ENCODE measurements at regions not wholly inside any gene's neighbourhood (a gene's known extent, or its start where the extent isn't known, plus 50 kb on each side); places are given as distances from the start of the nearest gene placed in this dataset.
"Not testable (repeated sequence)": the region's sequence is repeated elsewhere in the genome, so short reads cannot be mapped to it uniquely, and the experiment has no call there.

- DNase-seq (ENCODE audit: low read depth) = no peak
Observed at GRCh38 chr11:112617977-112618826, 343.0 kb upstream of the NCAM1 start.

GRCh38 chr11:112619106-112619505 is 342.1 kb upstream of the NCAM1 start:
- no peak for DNase-seq (ENCODE audit: low read depth)

DNA sequence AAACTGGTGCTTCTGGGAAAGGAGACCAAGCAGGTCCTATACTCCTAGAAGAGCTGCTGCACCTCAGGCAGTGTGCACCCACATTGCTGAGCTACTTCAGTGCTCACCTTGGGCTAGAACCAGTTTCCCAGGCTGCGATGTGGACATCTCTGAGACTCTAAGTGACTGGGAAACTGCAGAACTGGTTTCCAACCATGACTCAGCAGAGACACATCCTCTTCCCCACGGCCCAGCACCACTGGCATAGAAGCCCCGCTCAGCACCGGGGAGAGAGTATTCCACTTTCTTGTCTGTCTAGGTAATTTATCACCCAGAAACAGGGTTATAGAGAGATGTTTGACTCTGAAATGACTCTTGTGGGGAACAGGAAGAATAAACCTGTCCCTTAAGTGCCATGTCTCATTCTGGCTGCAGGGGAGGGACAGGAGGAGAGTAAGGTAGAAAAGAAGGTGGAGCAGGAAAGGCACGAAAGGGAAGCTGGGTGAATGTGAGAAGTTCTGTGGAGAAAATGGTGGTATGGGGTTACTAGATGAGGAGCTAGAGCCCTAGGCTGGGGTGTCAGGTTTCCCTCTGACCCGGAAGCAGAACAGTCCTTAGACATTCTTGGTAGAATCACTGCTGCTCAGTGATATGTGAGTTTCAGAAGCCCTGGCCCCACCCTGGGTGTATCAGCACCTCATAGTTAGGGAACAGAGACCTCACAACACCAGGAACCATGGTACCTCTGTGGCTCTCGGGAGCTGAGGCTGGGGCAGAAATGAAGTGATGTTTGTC is 340.4 kb upstream of the NCAM1 start:
- no peak for DNase-seq (ENCODE audit: low read depth)

DNA sequence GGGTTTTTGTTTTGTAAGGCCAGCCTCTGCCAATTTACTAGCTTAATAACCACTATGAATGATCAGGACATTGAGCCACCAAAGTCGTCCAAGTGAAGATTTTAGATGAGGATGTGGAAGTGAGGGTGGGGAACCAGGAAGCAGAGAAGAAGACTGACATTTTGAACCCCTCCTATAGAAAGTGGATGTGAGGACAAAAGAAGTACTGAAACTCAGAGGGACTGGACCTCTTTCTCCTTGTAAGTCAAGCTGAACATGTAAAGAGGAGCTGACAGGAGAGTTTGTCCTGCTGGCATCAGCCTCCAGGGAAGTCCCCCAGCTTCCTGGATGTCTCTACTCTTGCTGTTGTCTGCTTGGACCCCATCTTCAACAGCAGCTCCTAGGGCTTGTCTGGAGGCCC is 338.2 kb upstream of the NCAM1 start:
- DNase-seq (ENCODE audit: low read depth) = no peak

GRCh38 chr11:112624431-112624830 is 336.8 kb upstream of the NCAM1 start:
- DNase-seq (ENCODE audit: low read depth) = no peak

DNA sequence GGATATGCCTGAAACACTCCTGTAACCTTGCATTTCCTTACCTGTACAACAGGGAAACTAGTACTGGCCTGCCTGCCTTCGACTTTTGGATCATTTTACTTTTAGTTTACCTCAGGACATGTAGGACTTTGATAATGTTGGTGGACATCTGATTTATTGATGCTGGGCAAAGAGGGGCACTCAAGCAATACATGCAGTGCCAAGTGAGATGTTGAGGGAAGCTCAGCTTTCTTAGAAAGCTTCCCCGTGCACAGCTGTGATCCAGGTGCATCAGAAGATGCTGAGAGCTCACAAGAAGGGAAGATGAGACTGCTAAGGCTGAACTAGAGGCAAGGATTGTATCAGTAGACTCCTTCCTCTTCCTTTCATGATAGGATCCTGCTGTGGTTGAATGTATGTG is 336.2 kb upstream of the NCAM1 start:
- DNase-seq (ENCODE audit: low read depth) = not testable (repeated sequence)

DNA sequence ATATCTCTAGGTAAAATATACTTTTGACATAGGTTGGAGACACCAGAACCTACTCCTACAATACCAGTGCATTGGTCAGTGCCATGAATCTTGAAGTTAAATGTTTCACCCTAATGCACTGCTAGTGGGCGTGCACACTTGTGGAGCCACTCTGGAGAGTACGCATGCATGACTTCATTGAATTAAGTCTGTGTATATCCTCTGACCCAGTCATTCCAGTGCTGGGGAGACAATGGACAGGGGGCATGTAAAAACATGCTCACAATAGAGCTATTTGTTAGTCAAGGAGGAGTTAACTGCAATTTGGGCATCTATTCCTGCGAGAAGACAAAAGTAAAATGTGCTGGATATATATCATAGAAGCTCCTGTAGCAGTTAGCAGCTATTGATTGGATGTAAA is 335.4 kb upstream of the NCAM1 start:
- no peak for DNase-seq (ENCODE audit: low read depth)

- DNase-seq (ENCODE audit: low read depth) = no peak
Observed at GRCh38 chr11:112626731-112627130, 334.5 kb upstream of the NCAM1 start.

DNA sequence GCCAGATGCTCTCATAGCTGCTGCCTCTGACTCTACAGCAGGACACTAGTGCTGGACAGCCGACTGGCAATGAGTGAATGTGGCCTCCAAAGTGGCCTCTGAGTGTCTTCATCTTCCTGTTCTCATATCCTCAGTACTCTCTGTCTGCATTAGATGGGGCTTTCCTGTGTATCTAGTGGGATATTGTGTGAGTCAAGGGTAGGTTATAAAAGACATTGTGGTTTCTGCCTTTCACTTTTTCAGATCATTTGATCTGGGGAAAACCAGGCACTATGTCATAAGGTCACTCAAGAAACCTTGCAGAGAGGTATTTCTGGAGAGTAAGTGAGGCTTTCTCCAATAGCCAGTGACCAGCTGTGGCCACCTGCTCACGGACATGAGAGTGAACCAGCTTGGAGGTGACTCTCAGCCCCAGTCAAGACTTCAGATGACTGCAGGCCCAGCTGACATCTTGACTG is 333.6 kb upstream of the NCAM1 start:
- no peak for DNase-seq (ENCODE audit: low read depth)

- DNase-seq (ENCODE audit: low read depth) = no peak
Observed at GRCh38 chr11:112628676-112629075, 332.5 kb upstream of the NCAM1 start.

DNA sequence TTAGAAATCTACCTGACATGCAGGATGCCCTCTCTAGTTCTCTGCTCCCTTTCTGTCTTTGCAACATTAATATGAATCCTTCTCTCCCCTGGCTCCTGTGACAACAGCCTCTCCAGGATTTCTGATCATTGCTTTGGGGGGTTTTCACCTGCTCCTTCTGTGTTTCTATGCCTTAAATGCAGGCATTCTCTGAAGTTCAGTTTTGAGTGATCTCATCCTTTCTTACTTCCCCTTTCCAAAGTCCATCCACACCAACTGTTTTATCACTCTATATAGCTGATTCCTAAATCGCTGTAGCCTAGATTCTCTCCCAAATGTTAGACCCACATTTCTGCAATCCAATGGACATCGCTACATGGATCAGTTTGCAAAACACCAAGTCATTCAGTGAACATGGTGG is 330.7 kb upstream of the NCAM1 start:
- DNase-seq (ENCODE audit: low read depth) = no peak

DNA sequence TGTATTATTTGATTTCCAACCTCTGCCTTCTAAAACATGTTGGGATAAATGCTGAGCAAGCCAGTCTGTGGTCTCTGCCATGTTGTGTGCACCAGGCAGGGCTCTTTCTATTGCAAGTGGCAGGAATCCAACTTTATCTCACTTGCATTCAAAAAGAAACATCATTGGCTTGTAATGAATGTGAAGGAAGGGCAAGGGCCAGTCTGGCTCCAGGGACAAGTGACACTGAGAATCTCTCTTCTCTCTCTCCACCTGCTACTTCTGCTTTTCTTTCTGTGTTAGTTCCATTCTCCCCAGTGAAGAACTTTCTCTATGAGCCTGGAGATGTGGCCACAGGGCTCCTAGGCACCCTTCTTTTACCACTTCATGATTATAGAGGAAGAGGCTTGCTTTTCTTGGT is 329.9 kb upstream of the NCAM1 start:
- no peak for DNase-seq (ENCODE audit: low read depth)

DNA sequence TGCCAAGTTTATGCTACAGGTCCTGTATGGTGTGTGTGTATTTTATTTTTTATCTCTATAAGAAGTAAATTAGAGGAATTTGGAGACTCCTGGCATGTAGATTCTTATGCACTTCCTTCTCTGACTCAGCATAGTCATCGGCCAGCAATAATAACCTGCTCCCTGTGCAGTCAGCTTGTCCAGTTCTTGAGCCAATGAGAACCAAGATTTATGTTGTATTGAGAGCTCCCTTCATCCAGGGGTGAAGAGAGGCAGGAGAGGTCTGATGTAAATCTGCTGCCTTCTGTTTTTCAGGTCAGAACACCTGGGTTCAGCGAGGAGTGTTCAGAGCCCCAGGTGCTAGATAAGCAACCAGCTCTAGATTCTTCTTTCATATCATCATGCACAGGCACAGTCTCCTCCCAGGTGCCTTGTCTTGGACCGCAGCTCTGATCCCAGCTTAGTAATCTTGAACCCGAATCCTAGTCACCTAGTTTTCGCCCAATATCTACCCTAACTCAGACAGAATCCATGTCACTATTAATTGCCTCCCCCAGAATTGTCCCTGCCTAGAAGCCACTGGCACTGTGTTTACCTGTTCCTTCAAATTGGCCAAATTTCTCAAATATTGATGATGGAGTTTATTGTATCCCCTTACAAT is 328.2 kb upstream of the NCAM1 start:
- DNase-seq (ENCODE audit: low read depth) = no peak

DNA sequence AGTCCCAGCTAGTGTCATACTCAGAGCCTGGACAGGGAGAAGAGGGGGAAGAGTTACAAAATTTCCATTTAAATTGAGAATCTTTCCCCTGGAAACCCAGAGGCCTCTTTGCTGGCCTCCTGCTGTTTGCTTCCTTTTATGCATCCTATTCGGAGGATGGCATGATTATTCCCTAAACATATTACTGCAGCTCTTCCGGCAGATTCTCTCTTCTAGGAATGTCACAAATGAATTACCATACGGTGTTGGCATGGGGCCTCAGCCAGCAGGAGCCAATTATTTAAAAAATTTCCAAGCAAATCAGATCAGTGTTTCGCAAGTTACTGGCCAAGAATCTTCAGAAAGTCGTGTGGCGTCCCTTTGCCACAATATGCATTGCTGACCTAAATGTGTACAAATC is 326.7 kb upstream of the NCAM1 start:
- no peak for DNase-seq (ENCODE audit: low read depth)

GRCh38 chr11:112634995-112635737 is 326.1 kb upstream of the NCAM1 start:
- DNase-seq (ENCODE audit: low read depth) = no peak

GRCh38 chr11:112637076-112637475 is 324.1 kb upstream of the NCAM1 start:
- no peak for DNase-seq (ENCODE audit: low read depth)

- DNase-seq (ENCODE audit: low read depth) = no peak
Observed at GRCh38 chr11:112637876-112638275, 323.3 kb upstream of the NCAM1 start.

GRCh38 chr11:112639469-112639868 is 321.8 kb upstream of the NCAM1 start:
- DNase-seq (ENCODE audit: low read depth) = no peak

- DNase-seq (ENCODE audit: low read depth) = no peak
Observed at GRCh38 chr11:112643416-112643815, 317.8 kb upstream of the NCAM1 start.

GRCh38 chr11:112644410-112645131 is 316.6 kb upstream of the NCAM1 start:
- no peak for DNase-seq (ENCODE audit: low read depth)

DNA sequence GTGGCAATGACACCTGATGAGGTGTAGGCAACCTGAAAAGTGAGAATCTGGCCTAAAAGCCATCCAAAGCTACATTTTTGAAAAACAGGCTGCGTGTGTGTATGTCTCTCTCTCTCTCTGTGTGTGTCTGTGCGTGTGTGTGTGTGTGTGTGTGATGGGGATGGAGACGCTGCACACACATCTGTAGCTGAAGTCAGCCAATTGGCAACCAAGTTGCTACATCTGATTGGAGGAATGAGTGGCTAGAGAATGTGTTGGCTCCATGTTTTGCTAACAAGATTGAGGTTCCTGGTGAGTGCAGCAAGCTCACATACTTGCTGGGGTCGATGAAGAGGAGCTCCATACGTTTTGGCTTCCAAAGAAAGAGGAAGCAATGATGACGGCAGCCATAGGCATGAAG is 311.4 kb upstream of the NCAM1 start:
- no peak for DNase-seq (ENCODE audit: low read depth)

Data from stimulated activated CD8-positive, alpha-beta memory T cell treated with anti-CD3 and anti-CD28 coated beads, Interleukin-15, amount 100 ng/mL, for 24 hours (primary cell).